B cell (primary cell): ENCODE measurements at regions not wholly inside any gene's neighbourhood (a gene's known extent, or its start where the extent isn't known, plus 50 kb on each side); places are given as distances from the start of the nearest gene placed in this dataset.

Experiments used
- ATAC-seq: fragments of 200-7000 bp; cut with Tn5 transposase; one replicate; pipeline ENCODE4 v1.10.0; 2021; ENCODE audit warnings: low read depth, mild to moderate bottlenecking, moderate number of reproducible peaks, moderate library complexity
- CTCF ChIA-PET: fragments of 350-600 bp; sonication (Branson Sonifier 250); formaldehyde crosslinking; loops from one replicate; lab custom pipeline; 2021; ENCODE audit warnings: antibody characterized with exemption, inconsistent platforms; lab: Charles Lee
- POLR2A ChIA-PET: fragments of 350-600 bp; sonication (Branson Sonifier 250); formaldehyde crosslinking; loops from one replicate; lab custom pipeline; 2021; ENCODE audit warnings: antibody characterized with exemption; lab: Charles Lee
- DNase-seq: peaks from one replicate; pipeline ENCODE4 v3.0.0; 2013
- H2AFZ ChIP-seq: 2 replicates; pipeline ENCODE4 v1.6.1; 2012; ENCODE audit warnings: mild to moderate bottlenecking, low read depth, low read length; ENCODE audit not compliant: insufficient read depth, poor library complexity, severe bottlenecking
- H3K27ac ChIP-seq, 2 donors: 1 replicate in 1 of 2; 2 replicates in 1 of 2; pipeline ENCODE4 v1.5.1; 2012 to 2013; ENCODE audit warnings: low read length in 2 of 2, mild to moderate bottlenecking in 2 of 2, moderate library complexity in 1 of 2
- H3K27me3 ChIP-seq, 4 experiments: fragments of 200-600 bp in 1 of 4; sonication (generic) in 1 of 4; replicated peaks in 1 of 4; 1 replicate in 2 of 4; 2 replicates in 2 of 4; pipeline versions ENCODE4 v1.6.1 to v1.7.0; 2013 to 2016; ENCODE audit warnings: low read length in 3 of 4, mild to moderate bottlenecking in 2 of 4, mixed read lengths in 1 of 4, moderate library complexity in 1 of 4; ENCODE audit not compliant: insufficient read depth in 4 of 4, control insufficient read depth in 3 of 4; ENCODE audit errors: control extremely low read depth in 1 of 4
- H3K36me3 ChIP-seq, 2 experiments: replicated peaks in 1 of 2; 1 replicate in 1 of 2; 2 replicates in 1 of 2; pipeline versions ENCODE4 v1.6.1 to v1.7.1; 2013; ENCODE audit warnings: low read length in 1 of 2; ENCODE audit not compliant: insufficient read depth in 2 of 2, control insufficient read depth in 1 of 2; ENCODE audit errors: control extremely low read depth in 1 of 2, extremely low read depth in 1 of 2
- H3K4me1 ChIP-seq, 2 donors: fragments of 200-600 bp in 1 of 2; sonication (generic) in 1 of 2; 1 replicate in 1 of 2; 2 replicates in 1 of 2; pipeline versions ENCODE4 v1.5.1 to v1.6.1; 2013 to 2017; ENCODE audit warnings: low read length in 2 of 2; ENCODE audit not compliant: control insufficient read depth in 2 of 2, insufficient read depth in 2 of 2
- H3K4me2 ChIP-seq: replicated peaks from 2 replicates; pipeline ENCODE3; 2012; ENCODE audit warnings: mild to moderate bottlenecking, low read depth, low read length; ENCODE audit not compliant: poor library complexity, severe bottlenecking
- H3K4me3 ChIP-seq, 5 experiments: fragments of 200-600 bp in 1 of 5; sonication (generic) in 1 of 5; 1 replicate in 3 of 5; 2 replicates in 2 of 5; pipeline versions ENCODE4 v1.5.1 to v1.7.0; 2011 to 2016; ENCODE audit warnings: low read length in 4 of 5, mild to moderate bottlenecking in 4 of 5, low read depth in 2 of 5, control low read depth in 1 of 5, moderate library complexity in 1 of 5; ENCODE audit not compliant: insufficient read depth in 1 of 5; ENCODE audit errors: control extremely low read depth in 1 of 5, extremely low read depth in 1 of 5
- H3K79me2 ChIP-seq: fragments of 200-600 bp; sonication (generic); one replicate; pipeline ENCODE4 v1.6.0; 2016; ENCODE audit warnings: low read length; ENCODE audit not compliant: control insufficient read depth, insufficient read depth
- H3K9ac ChIP-seq: fragments of 200-600 bp; sonication (generic); 2 replicates; pipeline ENCODE4 v1.6.1; 2017; ENCODE audit warnings: mild to moderate bottlenecking, low read length, moderate library complexity
- H3K9me3 ChIP-seq, 3 donors: one replicate each; pipeline versions ENCODE4 v1.6.1 to v1.7.1; 2013; ENCODE audit warnings: low read length in 2 of 3; ENCODE audit not compliant: control insufficient read depth in 2 of 3, insufficient read depth in 1 of 3; ENCODE audit errors: control extremely low read depth in 1 of 3
- H4K20me1 ChIP-seq: 2 replicates; pipeline ENCODE4 v1.6.0; 2012; ENCODE audit warnings: mild to moderate bottlenecking, low read length; ENCODE audit not compliant: insufficient read depth, control insufficient read depth, poor library complexity, severe bottlenecking
- H3K27ac Mint-ChIP-seq: one replicate; pipeline ENCODE4 v1.8.0; 2021; ENCODE audit warnings: mixed read lengths
- H3K27me3 Mint-ChIP-seq: one replicate; pipeline ENCODE4 v1.8.0; 2021; ENCODE audit warnings: mixed read lengths
- H3K4me1 Mint-ChIP-seq: one replicate; pipeline ENCODE4 v1.8.0; 2021; ENCODE audit warnings: mixed read lengths
- H3K4me3 Mint-ChIP-seq: one replicate; pipeline ENCODE4 v1.8.0; 2021; ENCODE audit warnings: mixed read lengths
- H3K9me3 Mint-ChIP-seq: one replicate; pipeline ENCODE4 v1.8.0; 2022; ENCODE audit warnings: mixed read lengths; ENCODE audit not compliant: insufficient read depth
- CTCF ChIP-seq: fragments of 200-600 bp; IDR thresholded peaks from one replicate; pipeline ENCODE4 v1.8.0; 2022; ENCODE audit warnings: antibody characterized with exemption, mild to moderate bottlenecking
- EZH2 ChIP-seq: IDR thresholded peaks from 2 replicates; pipeline ENCODE4 v1.6.1; 2012; ENCODE audit warnings: borderline replicate concordance, low read depth, mild to moderate bottlenecking, moderate library complexity, low read length; ENCODE audit not compliant: insufficient read depth, poor library complexity, severe bottlenecking
- WGBS: methylation state at CpG from one replicate; pipeline ENCODE4 v1.1.5; 2013; ENCODE audit warnings: missing lambda C conversion rate; ENCODE audit not compliant: insufficient coverage; 5-methylcytosine and 5-hydroxymethylcytosine counted together
- intact Hi-C: fragments of 100-400 bp; cut with micrococcal nuclease; formaldehyde crosslinking; loops from one replicate; pipeline ENCODE4 v1.10.0; 2022

DNA sequence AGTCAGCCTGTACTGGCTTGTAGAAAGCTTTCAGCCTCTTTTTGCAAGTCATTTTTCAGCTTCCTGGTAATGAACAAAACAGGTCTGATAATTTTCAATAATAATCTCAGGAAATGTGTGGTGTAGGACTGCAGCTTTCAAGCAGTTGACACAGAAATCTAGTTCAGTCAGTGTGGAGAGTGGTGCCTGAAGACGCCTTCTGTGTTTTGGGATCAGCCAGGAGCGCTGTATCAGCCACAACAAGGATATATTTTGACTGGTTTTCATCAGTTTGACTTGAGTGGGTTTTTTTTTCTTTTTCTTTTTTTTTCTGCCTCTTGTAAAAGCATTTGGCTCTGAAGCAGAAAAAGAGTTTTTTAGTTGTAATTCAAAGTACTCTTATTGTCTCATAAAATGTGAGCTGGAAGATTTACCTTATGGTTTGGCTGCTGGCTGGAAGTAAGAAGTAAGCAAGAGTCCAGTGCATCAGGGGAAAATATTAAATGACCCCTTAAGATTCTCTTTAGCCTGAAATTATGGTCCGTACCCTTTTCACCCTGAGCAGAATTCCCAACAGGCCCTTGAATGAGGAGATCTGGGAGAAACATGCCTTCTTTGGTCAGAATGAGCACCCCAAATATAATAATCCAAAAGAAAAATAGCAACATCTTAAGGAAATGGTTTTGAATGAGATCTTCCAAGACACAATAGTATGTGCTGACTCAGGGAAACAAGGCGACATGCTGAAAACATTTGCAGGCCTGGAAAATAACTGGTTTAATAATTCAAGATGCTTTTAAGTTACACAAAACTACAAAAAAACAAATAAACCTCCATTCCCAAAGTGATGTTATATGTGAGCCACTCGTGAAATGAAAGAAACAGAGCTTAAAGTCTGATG, 332.7 kb upstream of the ADAMTS9 start:
- Histone ChIP-seq H3K9me3 (no peaks in the 10 kb centered on the region), H3K27ac (no peak overlapping the region)

More for the DNA sequence above, 332.7 kb upstream of the ADAMTS9 start:
- ATAC-seq = no peak
- ChIA-PET CTCF (no interaction called here), POLR2A (no interaction called here)
- Histone ChIP-seq H3K79me2 (no peaks in the 10 kb centered on the region), H2AFZ (no peak overlapping the region), H3K27me3 (no peaks in the 10 kb centered on the region), H3K4me2 (no peak overlapping the region), H3K9ac (no peak overlapping the region), H3K36me3 (no peaks in the 10 kb centered on the region), H3K4me3 (no peak overlapping the region), H3K4me1 (no peaks in the 10 kb centered on the region), H4K20me1 (no peaks in the 10 kb centered on the region)
- whole genome bisulfite sequencing = 6% methylated on average over 2 of the region's 5 CpGs
- intact Hi-C loops = no loop called here
- H3K4me3 Mint-ChIP-seq = no peak overlapping the region
- no peaks in the 10 kb centered on the region for H3K4me1 Mint-ChIP-seq
- DNase-seq = no peak
- no peak overlapping the region for H3K27ac Mint-ChIP-seq
- no peaks in the 10 kb centered on the region for H3K27me3 Mint-ChIP-seq
- TF ChIP-seq EZH2 = no peak
- TF ChIP-seq CTCF = no peak
- H3K9me3 Mint-ChIP-seq = peaks cover 3% of the 10 kb centered on the region
